Retina (tissue), 1 donor: ENCODE measurements at regions not wholly inside any gene's neighbourhood (a gene's known extent, or its start where the extent isn't known, plus 50 kb on each side); places are given as distances from the start of the nearest gene placed in this dataset.
"Not testable (repeated sequence)": the region's sequence is repeated elsewhere in the genome, so short reads cannot be mapped to it uniquely, and the experiment has no call there.

Experiments used
- DNase-seq: peaks from one replicate; pipeline ENCODE4 v3.0.0-alpha.2; 2016

- DNase-seq, result no peak
These were observed 61.0 kb upstream of the NANOS1 start for GRCh38 chr10:118968482-118968881.

DNA sequence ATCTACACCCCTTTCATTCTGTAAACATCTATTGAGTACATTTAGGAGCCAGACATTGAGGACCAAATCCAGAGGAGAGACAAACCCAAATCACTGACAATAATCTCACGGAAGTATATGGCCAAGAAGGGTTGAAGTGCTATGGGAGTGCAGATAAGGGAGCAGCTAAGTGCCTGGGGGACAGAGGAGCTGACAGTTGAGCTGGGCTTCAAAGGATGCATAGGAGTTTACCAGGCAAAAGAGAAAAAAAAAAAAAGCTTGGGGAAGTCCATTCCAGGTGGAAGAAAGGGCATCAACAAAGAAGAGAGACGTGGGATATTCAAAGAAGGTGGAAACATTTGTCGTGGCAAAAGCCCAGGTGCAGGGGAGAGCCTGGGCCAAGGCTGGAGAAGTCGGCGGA lies 60.5 kb upstream of the NANOS1 start:
- DNase-seq, result no peak

- no peak for DNase-seq
These were observed 58.7 kb upstream of the NANOS1 start for GRCh38 chr10:118970770-118971169.

DNA sequence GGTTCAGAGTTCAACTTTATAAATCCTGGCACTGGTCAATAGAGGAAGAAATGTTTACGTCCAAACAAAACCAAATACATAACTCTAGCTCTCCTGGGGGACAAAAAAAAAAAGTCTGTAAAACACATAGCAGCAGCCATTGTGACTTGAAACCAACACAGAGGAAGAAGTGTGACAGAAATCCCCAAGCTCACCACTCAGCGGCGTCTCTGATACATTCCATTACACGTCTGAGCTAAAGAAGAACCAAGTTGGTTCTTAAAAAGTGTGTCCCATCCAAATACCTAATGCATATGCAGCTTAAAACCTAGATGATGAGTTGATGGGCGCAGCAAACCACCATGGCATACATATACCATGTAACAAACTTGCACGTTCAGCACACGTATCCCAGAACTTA lies 58.3 kb upstream of the NANOS1 start:
- DNase-seq, result no peak

DNA sequence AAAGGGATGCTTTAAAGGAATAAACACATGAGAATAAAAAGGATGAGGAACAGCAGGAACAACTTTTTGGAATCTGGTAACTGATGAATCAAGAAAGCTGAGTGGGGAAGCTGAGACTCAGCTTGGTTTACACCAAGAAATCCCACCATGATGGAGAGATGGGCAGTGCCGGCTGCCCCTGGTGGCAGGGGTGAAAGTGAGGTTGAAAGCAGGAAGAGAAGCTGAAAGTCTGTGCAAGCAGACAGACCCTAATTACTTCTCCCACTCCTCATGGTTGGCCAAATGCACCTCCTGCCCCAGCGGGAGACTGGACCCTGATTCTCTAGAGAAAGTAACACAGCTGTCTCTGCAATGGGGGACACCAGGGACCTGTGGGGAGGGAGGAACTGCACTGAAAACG lies 57.6 kb upstream of the NANOS1 start:
- no peak for DNase-seq

DNA sequence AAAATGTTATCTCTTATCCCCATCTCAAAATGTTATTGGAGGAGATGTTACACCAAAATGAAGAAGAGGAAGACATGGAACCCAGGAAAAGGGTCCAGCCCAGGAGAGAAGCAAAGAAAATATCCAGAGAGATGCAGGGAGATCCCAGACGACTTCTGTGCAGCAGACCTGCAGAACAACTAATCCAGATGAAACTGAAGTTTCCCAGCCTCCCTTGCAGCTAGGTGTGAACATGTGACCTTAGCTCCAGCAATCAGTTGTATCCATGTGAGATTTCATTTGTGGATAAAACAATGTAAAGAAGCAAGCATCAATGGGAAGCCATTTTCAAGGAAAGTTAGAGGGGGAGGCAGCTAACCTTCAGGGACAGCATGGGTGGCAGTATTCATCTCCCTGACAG lies 55.8 kb upstream of the NANOS1 start:
- DNase-seq, result no peak

GRCh38 chr10:118974951-118975350 lies 54.6 kb upstream of the NANOS1 start:
- DNase-seq, result no peak

DNA sequence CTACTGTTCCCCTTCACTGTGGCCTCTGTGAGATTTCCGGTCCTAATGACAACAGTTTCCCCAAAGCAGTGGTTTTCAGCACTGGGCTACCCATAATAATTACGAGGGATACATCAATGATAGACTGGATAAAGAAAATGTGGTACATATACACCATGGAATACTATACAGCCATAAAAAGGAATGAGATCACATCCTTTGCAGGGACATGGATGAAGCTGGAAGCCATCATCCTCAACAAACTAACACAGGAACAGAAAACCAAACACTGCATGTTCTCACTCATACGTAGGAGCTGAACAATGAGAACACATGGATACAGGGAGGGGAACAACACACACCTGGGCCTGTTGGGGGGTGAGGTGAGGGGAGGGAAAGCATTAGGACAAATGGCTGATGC lies 53.3 kb upstream of the NANOS1 start:
- not testable (repeated sequence) for DNase-seq

DNA sequence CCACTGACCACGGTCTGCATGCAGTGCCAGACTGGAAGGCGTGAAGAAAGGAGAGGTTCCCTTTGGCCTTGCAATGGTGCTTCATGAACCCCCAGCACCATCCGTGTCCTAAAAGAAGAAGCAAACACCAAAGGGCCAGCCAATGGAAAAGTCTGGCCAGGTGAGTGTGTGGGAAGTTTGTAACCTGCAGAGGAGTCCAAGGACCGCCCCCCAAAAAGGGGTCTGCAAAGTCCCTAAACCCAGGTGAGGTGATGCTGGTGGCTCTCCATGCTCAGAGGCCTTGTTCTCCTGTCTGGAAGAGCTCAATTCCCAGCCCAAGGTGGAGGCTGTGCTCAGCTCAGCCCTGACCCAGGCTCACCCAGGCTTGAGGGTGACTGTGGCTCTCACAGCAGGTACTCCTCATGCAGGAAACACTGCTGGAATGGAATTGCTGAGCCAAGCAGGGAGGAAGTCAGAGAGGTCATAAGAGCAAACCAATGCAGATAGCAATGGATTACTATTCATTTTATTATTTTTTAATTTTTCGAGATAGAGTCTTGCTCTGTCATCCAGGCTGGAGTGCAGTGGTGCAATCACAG lies 52.4 kb upstream of the NANOS1 start:
- no peak for DNase-seq

GRCh38 chr10:118977835-118978234 lies 51.7 kb upstream of the NANOS1 start:
- DNase-seq, result no peak

DNA sequence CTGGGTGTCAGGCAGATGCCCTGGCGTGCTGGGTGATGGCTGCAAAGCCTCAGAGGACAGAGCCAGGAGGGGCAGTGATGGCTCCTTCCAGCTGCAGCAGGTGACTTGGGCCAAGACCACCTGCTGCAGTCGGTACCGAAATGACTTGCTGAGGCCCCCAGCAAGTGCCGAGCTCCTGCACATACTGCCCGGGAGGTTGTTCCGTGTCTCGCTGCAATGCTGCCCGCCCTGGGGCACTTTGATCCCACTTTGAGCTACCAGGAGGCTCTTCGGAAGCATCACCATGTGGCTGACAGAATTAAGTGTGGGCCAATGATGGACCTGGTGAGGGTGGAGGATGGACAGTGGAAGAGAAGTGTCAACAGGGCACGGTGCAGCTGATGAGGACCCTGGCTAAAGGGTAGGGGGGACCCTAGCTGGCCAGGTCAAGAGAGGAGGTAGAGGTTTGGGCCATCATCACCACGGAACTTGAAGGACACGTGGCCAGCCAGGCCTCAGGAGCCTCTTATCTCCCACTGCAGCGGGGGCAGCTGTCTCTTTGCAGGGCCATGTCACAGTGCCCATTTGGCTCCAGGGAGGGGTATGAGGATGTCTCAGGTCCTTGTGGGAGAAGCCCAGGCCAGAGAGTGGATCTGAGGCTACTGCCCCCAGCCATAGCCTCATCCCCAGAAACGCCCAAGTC lies 51.1 kb upstream of the NANOS1 start:
- DNase-seq, result no peak

DNA sequence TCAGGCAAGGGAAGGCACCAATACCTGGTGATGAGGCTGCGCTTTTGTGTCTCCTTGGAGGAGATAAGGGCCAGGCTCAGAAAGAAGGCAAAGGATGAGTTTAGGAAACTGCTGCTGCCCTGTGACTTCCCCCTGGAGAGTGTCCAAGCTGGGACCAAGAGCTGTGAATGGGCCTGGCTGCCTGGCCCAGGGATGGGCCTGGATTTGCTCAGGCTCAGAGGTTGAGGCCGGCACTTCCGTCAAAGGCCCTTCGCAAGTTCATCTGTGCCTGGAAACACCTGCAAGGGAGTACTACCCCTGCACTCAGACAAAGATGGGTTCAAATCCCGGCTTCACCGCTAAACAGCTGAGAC lies 50.5 kb upstream of the NANOS1 start:
- DNase-seq, result no peak

DNA sequence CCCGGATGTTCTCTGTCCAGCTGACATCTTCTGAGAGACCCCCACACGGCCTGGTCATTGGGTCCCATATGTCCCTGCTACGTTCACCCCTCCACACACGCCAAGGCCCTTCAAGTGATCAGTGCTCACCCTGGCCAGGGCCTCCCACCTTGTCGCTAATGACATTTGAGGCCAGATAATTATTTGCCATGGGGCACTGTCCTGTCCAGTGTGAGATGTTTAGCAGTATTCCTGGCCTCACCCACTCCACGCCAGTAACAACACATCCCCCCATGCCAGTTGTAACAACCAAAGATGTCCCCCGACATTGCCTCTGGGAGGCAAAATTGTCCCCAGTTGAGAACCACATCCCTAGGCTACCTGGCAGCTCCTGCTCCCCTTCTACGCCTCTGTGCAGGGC lies 49.9 kb upstream of the NANOS1 start:
- DNase-seq, result no peak
